CD14-positive monocyte (primary cell): ENCODE measurements at regions not wholly inside any gene's neighbourhood (a gene's known extent, or its start where the extent isn't known, plus 50 kb on each side); places are given as distances from the start of the nearest gene placed in this dataset.
"Not testable (repeated sequence)": the region's sequence is repeated elsewhere in the genome, so short reads cannot be mapped to it uniquely, and the experiment has no call there.

Experiments
- DNase-seq, 3 donors: peaks; one replicate each; pipeline ENCODE4 v3.0.0-alpha.2; 2011 to 2022
- H2AFZ ChIP-seq: 2 replicates; pipeline ENCODE4 v1.6.0; 2012; ENCODE audit warnings: mild to moderate bottlenecking, low read depth, low read length, inconsistent platforms; ENCODE audit not compliant: insufficient read depth, poor library complexity, severe bottlenecking
- H3K27ac ChIP-seq, 2 donors: 1 replicate in 1 of 2; 2 replicates in 1 of 2; pipeline ENCODE4 v1.5.1; 2012 to 2013; ENCODE audit warnings: low read length in 2 of 2, control low read depth in 1 of 2, inconsistent platforms in 1 of 2, low read depth in 1 of 2, mild to moderate bottlenecking in 1 of 2
- H3K27me3 ChIP-seq, 2 donors: one replicate each; pipeline versions ENCODE4 v1.6.0 to v1.6.1; 2011 to 2013; ENCODE audit warnings: low read length in 2 of 2; ENCODE audit not compliant: control insufficient read depth in 2 of 2, insufficient read depth in 2 of 2
- H3K36me3 ChIP-seq, 2 donors: replicated peaks in 1 of 2; 1 replicate in 1 of 2; 2 replicates in 1 of 2; pipeline versions ENCODE4 v1.5.1 to v1.6.1; 2012 to 2013; ENCODE audit warnings: low read length in 2 of 2, control low read depth in 1 of 2, inconsistent platforms in 1 of 2, mild to moderate bottlenecking in 1 of 2; ENCODE audit not compliant: insufficient read depth in 2 of 2, control insufficient read depth in 1 of 2
- H3K4me1 ChIP-seq, 2 donors: 1 replicate in 1 of 2; 2 replicates in 1 of 2; pipeline versions ENCODE4 v1.5.1 to v1.6.1; 2012 to 2013; ENCODE audit warnings: low read length in 2 of 2, control low read depth in 1 of 2, inconsistent platforms in 1 of 2, mild to moderate bottlenecking in 1 of 2, moderate library complexity in 1 of 2; ENCODE audit not compliant: insufficient read depth in 2 of 2, control insufficient read depth in 1 of 2
- H3K4me2 ChIP-seq: replicated peaks from 2 replicates; pipeline ENCODE3; 2012; ENCODE audit warnings: low read length, moderate library complexity, mild to moderate bottlenecking; ENCODE audit not compliant: poor library complexity, severe bottlenecking; ENCODE audit errors: extremely low read depth
- H3K4me3 ChIP-seq, 3 experiments: fragments of 200-600 bp in 1 of 3; sonication (generic) in 1 of 3; replicated peaks in 1 of 3; 1 replicate in 2 of 3; 2 replicates in 1 of 3; pipeline ENCODE4 v1.5.1; 2011 to 2013; ENCODE audit warnings: low read length in 3 of 3, mild to moderate bottlenecking in 3 of 3, control low read depth in 2 of 3, low read depth in 2 of 3, inconsistent platforms in 1 of 3, moderate library complexity in 1 of 3
- H3K79me2 ChIP-seq: 2 replicates; pipeline ENCODE4 v1.6.0; 2012; ENCODE audit warnings: mild to moderate bottlenecking, control low read depth, inconsistent platforms, low read length, moderate library complexity; ENCODE audit not compliant: insufficient read depth
- H3K9ac ChIP-seq: 2 replicates; pipeline ENCODE4 v1.6.0; 2017; ENCODE audit warnings: low read length, mild to moderate bottlenecking; ENCODE audit not compliant: insufficient read depth, poor library complexity, severe bottlenecking
- H3K9me3 ChIP-seq, 2 donors: replicated peaks in 1 of 2; 1 replicate in 1 of 2; 2 replicates in 1 of 2; pipeline versions ENCODE4 v1.5.1 to v1.6.1; 2012 to 2013; ENCODE audit warnings: low read length in 2 of 2, control low read depth in 1 of 2; ENCODE audit not compliant: control insufficient read depth in 1 of 2, insufficient read depth in 1 of 2
- H4K20me1 ChIP-seq: 2 replicates; pipeline ENCODE4 v1.6.0; 2012; ENCODE audit warnings: mild to moderate bottlenecking, low read length, control low read depth, moderate library complexity; ENCODE audit not compliant: insufficient read depth
- H3K27ac Mint-ChIP-seq, 7 donors: one replicate each; pipeline ENCODE4 v1.8.0; 2020; ENCODE audit warnings: mild to moderate bottlenecking in 7 of 7, mixed read lengths in 7 of 7, moderate library complexity in 6 of 7, inconsistent platforms in 2 of 7
- H3K27me3 Mint-ChIP-seq, 3 donors: one replicate each; pipeline ENCODE4 v1.8.0; 2021 to 2022; ENCODE audit warnings: low read depth in 3 of 3, mild to moderate bottlenecking in 3 of 3, mixed read lengths in 3 of 3, moderate library complexity in 3 of 3, inconsistent platforms in 1 of 3
- H3K36me3 Mint-ChIP-seq, 2 donors: one replicate each; pipeline ENCODE4 v1.8.0; 2020; ENCODE audit warnings: mixed read lengths in 2 of 2, inconsistent platforms in 1 of 2, mild to moderate bottlenecking in 1 of 2
- H3K4me1 Mint-ChIP-seq: one replicate; pipeline ENCODE4 v1.8.0; 2020; ENCODE audit warnings: mild to moderate bottlenecking, mixed read lengths
- H3K4me3 Mint-ChIP-seq, 2 donors: one replicate each; pipeline ENCODE4 v1.8.0; 2020; ENCODE audit warnings: mild to moderate bottlenecking in 2 of 2, mixed read lengths in 2 of 2, moderate library complexity in 1 of 2
- H3K9me3 Mint-ChIP-seq, 7 donors: one replicate each; pipeline ENCODE4 v1.8.0; 2020 to 2022; ENCODE audit warnings: mixed read lengths in 7 of 7, mild to moderate bottlenecking in 6 of 7, moderate library complexity in 6 of 7, inconsistent platforms in 2 of 7
- WGBS: methylation state at CpG from one replicate; pipeline ENCODE4 v1.1.5; 2013; ENCODE audit warnings: missing lambda C conversion rate; ENCODE audit not compliant: insufficient coverage; 5-methylcytosine and 5-hydroxymethylcytosine counted together
- intact Hi-C, 2 donors: fragments of 100-400 bp; cut with micrococcal nuclease; formaldehyde crosslinking; loops; one replicate each; pipeline versions ENCODE4 v1.15.0 to v1.15.1; 2023
- TF ChIP-seq, protein P1 (sequence below): fragments of 200-600 bp; IDR thresholded peaks from one replicate; pipeline ENCODE4 v1.8.0; 2022; ENCODE audit warnings: antibody characterized with exemption, mild to moderate bottlenecking

GRCh38 chr2:15822151-15823044 is 118.0 kb upstream of the MYCN start:
- no peak for DNase-seq
- intact Hi-C loops: no loop called here
- Histone ChIP-seq H3K4me3 (no peak overlapping the region), H3K9me3 (no peaks in the 10 kb centered on the region), H3K27ac (no peak overlapping the region), H3K4me2 (no peak overlapping the region), H2AFZ (no peak overlapping the region), H3K4me1 (no peaks in the 10 kb centered on the region), H3K36me3 (no peaks in the 10 kb centered on the region), H3K79me2 (no peaks in the 10 kb centered on the region), H4K20me1 (no peaks in the 10 kb centered on the region), H3K9ac (no peak overlapping the region), H3K27me3 (peaks cover 11 to 19% of the 10 kb centered on the region in 2 donors)
- H3K27ac Mint-ChIP-seq: no peak overlapping the region
- no peak overlapping the region for H3K4me3 Mint-ChIP-seq
- WGBS: 76% methylated on average over 3 of the region's 9 CpGs
- H3K4me1 Mint-ChIP-seq: no peaks in the 10 kb centered on the region
- peaks cover 18 to 24% (median 22%) of the 10 kb centered on the region in 3 donors for H3K27me3 Mint-ChIP-seq
- H3K9me3 Mint-ChIP-seq: peaks cover 0 to 8% (median 0%) of the 10 kb centered on the region in 7 donors
- TF ChIP-seq, protein P1, sequence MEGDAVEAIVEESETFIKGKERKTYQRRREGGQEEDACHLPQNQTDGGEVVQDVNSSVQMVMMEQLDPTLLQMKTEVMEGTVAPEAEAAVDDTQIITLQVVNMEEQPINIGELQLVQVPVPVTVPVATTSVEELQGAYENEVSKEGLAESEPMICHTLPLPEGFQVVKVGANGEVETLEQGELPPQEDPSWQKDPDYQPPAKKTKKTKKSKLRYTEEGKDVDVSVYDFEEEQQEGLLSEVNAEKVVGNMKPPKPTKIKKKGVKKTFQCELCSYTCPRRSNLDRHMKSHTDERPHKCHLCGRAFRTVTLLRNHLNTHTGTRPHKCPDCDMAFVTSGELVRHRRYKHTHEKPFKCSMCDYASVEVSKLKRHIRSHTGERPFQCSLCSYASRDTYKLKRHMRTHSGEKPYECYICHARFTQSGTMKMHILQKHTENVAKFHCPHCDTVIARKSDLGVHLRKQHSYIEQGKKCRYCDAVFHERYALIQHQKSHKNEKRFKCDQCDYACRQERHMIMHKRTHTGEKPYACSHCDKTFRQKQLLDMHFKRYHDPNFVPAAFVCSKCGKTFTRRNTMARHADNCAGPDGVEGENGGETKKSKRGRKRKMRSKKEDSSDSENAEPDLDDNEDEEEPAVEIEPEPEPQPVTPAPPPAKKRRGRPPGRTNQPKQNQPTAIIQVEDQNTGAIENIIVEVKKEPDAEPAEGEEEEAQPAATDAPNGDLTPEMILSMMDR: no peak
- H3K36me3 Mint-ChIP-seq: no peaks in the 10 kb centered on the region

DNA sequence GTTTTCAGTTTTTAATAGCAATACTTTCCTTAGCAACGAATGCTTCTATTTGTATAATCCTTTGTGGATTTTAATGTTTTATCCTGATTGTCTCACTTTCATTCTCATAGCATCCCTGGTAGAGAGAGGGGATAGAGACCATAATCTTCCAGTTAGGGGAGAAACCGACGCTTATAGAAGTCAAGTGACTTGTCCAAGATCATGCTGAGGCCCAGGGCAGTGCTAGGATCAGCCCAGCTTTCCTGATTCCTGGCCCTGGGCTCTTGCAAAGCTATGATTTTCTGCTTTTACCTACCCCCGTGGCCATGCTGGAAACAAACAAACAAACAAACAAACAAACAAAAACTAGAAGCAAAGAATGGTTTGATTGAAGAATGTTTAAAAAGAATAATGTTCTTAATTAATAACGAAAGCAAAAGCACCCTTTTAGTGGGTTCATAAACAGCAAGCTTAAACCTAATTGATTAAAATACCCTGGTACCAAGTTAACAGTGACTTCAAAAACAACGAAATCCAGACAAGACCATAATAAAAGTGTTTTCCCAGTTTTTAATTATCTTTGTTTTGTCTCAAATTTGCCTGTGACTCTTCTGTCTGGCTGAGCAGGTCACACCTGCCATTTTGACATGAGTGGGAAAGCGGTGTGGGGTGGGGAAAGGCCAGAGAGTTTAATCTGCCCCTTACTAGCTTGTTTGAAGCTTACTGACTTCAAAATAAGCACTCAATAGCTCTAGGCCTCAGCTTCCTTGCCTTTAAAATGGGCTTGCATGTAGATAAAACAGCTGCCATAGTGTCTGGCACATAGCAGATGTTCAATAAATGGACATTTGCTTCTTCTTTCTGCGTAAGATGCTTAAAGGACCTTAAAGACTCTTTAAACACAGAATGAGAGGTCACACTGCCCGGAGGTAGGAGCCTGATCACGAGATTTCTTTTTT is 116.6 kb upstream of the MYCN start:
- no peak overlapping the region for H3K27ac ChIP-seq
- no peaks in the 10 kb centered on the region for H3K4me1 ChIP-seq
- no peaks in the 10 kb centered on the region for H3K79me2 ChIP-seq
- Mint-ChIP-seq H3K4me3 (no peak overlapping the region), H3K27ac (no peak overlapping the region), H3K36me3 (no peaks in the 10 kb centered on the region), H3K4me1 (no peaks in the 10 kb centered on the region), H3K27me3 (peaks cover 5 to 11% (median 10%) of the 10 kb centered on the region in 3 donors), H3K9me3 (peaks cover 0 to 1% (median 0%) of the 10 kb centered on the region in 7 donors)
- no peaks in the 10 kb centered on the region for H3K9me3 ChIP-seq
- H2AFZ ChIP-seq: no peak overlapping the region
- TF ChIP-seq, protein P1: no peak
- peaks cover 3 to 6% of the 10 kb centered on the region in 2 donors for H3K27me3 ChIP-seq
- no peaks in the 10 kb centered on the region for H4K20me1 ChIP-seq
- no peak overlapping the region for H3K4me2 ChIP-seq
- no peak overlapping the region for H3K4me3 ChIP-seq
- intact Hi-C loops: no loop called here
- no peak for DNase-seq
- H3K9ac ChIP-seq: no peak overlapping the region
- 95% methylated on average over 3 of the region's 10 CpGs for WGBS
- no peaks in the 10 kb centered on the region for H3K36me3 ChIP-seq

DNA sequence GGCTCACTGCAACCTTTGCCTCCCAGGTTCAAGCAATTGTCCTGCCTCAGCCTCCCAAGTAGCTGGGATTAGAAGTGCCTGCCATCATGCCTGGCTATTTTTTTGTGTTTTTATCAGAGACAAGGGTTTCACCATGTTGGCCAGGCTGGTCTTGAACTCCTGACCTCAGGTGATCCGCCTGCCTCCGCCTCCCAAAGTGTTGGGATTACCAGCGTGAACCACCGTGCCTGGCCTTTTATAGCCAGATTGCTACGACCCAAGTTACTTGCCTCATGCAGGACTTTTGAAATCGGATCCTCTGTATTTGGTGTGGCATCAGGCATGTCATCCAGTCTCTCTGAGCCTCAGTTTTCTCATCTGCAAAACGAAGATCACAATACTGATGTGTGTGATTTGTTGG is 115.9 kb upstream of the MYCN start:
- H3K4me2 ChIP-seq, H2AFZ ChIP-seq, H3K9me3 ChIP-seq, H3K4me1 ChIP-seq, H3K4me1 Mint-ChIP-seq, H3K27me3 Mint-ChIP-seq, H3K27ac Mint-ChIP-seq, H3K9me3 Mint-ChIP-seq, DNase-seq, H3K36me3 Mint-ChIP-seq, H3K27ac ChIP-seq, H3K36me3 ChIP-seq, H3K27me3 ChIP-seq, H3K4me3 Mint-ChIP-seq, H3K79me2 ChIP-seq, intact Hi-C loops, H4K20me1 ChIP-seq, H3K4me3 ChIP-seq, H3K9ac ChIP-seq: not testable (repeated sequence)
- WGBS: 94% methylated on average over 5 of the region's 7 CpGs
